AG04449 (cell line): ENCODE measurements at regions not wholly inside any gene's neighbourhood (a gene's known extent, or its start where the extent isn't known, plus 50 kb on each side); places are given as distances from the start of the nearest gene placed in this dataset.
"Not testable (repeated sequence)": the region's sequence is repeated elsewhere in the genome, so short reads cannot be mapped to it uniquely, and the experiment has no call there.

Experiments used
- CTCF ChIA-PET: fragments of 350-600 bp; formaldehyde crosslinking; extraction: SDS; loops from one replicate; lab custom pipeline; 2021; ENCODE audit warnings: antibody characterized with exemption; lab: Yijun Ruan, JAX
- POLR2A ChIA-PET: fragments of 400-600, 350-600 bp; formaldehyde crosslinking; extraction: SDS; loops from one replicate; lab custom pipeline; 2020; ENCODE audit warnings: antibody characterized with exemption, inconsistent platforms; lab: Yijun Ruan, JAX
- DNase-seq: peaks from one replicate; pipeline ENCODE4 v3.0.0-alpha.2; 2010; ENCODE audit warnings: low read depth, low spot score
- H3K4me3 ChIP-seq: 2 replicates; pipeline ENCODE4 v1.5.1; 2011; ENCODE audit warnings: low read depth, mild to moderate bottlenecking, control low read depth, low read length
- TF ChIP-seq, protein P1 (sequence below): IDR thresholded peaks from one replicate; pipeline ENCODE4 v1.5.1; 2011; ENCODE audit warnings: mild to moderate bottlenecking, moderate library complexity, low read length, control low read depth, inconsistent platforms; ENCODE audit not compliant: insufficient read depth; ENCODE audit errors: missing control alignments

DNA sequence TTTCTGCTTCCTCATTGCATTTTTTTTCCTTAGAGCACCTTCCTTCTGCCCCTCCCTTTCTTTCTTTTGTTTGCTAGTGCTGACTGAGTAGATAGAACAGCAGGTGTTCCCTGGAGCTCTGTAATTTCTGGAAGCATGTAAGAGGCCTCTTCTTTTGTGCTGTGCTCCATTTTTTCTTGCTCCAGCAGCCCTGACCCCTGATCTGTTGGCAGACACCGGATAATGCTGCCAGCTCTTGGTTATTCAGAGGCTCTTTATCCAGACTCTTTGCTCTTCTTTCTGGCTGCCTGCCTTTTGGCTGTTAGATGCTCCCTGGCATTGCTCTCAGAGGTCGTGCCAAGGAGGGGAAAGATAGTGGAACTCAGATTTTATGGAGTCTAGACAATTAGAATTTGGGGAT lies 104.4 kb upstream of the RBMS3 start:
- DNase-seq = no peak
- CTCF ChIA-PET = no interaction called here
- TF ChIP-seq, protein P1, sequence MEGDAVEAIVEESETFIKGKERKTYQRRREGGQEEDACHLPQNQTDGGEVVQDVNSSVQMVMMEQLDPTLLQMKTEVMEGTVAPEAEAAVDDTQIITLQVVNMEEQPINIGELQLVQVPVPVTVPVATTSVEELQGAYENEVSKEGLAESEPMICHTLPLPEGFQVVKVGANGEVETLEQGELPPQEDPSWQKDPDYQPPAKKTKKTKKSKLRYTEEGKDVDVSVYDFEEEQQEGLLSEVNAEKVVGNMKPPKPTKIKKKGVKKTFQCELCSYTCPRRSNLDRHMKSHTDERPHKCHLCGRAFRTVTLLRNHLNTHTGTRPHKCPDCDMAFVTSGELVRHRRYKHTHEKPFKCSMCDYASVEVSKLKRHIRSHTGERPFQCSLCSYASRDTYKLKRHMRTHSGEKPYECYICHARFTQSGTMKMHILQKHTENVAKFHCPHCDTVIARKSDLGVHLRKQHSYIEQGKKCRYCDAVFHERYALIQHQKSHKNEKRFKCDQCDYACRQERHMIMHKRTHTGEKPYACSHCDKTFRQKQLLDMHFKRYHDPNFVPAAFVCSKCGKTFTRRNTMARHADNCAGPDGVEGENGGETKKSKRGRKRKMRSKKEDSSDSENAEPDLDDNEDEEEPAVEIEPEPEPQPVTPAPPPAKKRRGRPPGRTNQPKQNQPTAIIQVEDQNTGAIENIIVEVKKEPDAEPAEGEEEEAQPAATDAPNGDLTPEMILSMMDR = no peak
- H3K4me3 ChIP-seq = no peak overlapping the region
- POLR2A ChIA-PET = no interaction called here

DNA sequence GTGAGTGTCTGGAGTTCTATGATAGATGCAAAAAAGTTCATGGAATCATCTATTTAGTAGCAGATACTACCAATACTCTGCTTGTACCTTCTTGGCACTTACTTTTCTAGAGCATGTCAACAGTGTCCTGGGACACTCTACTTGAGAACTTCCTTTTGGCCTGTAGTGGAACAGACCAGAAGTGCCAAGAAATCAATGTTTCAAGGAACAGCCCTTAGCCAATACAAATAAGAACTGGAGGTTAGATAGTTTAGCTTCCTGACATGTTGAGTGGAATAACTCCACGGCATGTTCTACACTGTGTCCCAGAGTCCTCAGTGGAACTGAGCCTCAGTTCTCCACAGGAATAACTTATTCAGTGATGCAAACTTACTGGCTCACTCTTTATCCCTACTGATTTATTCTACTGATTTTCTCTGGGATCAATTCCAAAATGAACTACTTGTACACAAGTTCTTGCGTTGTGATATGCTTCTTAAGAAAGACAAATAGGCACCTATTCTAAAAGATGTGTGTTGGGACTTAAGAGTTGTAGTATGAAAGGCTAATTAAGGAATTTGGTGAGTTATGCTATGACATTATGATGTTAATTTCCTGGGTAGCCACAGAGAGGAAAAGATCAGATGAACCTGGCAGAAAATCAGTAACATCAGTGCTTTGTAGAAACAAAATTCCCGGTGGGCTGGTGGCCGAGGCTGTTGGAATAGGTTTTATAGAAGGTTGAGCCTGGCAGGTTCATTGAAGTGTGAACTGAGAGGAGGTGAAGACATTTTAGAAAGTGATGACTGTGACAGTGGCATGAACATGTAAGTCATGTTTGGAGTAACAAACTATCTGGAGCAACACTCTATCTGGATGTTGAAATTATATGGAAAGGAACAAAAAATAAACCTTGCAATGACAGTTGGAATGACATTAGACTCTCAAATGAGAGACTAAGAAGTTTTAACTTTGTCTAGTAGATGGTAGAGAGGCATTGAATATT lies 101.8 kb upstream of the RBMS3 start:
- TF ChIP-seq, protein P1 = no peak
- H3K4me3 ChIP-seq = no peak overlapping the region
- ChIA-PET CTCF (no interaction called here), POLR2A (no interaction called here)
- no peak for DNase-seq

- POLR2A ChIA-PET = no interaction called here
- TF ChIP-seq, protein P1 = no peak
- DNase-seq = no peak
- no peak overlapping the region for H3K4me3 ChIP-seq
- CTCF ChIA-PET = no interaction called here
These were observed 99.6 kb upstream of the RBMS3 start for GRCh38 chr3:29181149-29181780.

DNA sequence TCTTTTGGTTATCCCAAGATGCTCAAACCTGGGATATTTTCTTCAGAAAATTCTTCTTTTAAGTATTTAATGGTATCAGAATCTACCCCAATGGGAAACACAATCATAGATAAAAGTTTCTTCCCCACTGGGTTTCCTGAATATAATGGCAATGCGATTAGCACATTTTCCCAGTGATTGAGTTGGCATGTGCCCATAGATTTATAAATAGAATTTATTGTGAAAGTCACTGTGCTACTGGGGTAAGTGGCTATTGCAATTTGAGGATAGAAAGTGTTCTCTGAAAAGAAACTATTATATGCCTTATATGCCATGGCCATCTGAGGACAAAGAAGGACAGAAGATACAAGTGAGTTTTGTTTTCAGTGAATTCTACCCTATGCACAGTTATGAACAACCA lies 99.0 kb upstream of the RBMS3 start:
- TF ChIP-seq, protein P1 = no peak
- POLR2A ChIA-PET = no interaction called here
- CTCF ChIA-PET = no interaction called here
- H3K4me3 ChIP-seq = no peak overlapping the region
- no peak for DNase-seq

GRCh38 chr3:29182828-29183227 lies 98.0 kb upstream of the RBMS3 start:
- CTCF ChIA-PET, POLR2A ChIA-PET, H3K4me3 ChIP-seq, DNase-seq: not testable (repeated sequence)

- H3K4me3 ChIP-seq = no peak overlapping the region
- TF ChIP-seq, protein P1 = no peak
- ChIA-PET POLR2A (no interaction called here), CTCF (no interaction called here)
- DNase-seq = no peak
These were observed 97.4 kb upstream of the RBMS3 start for GRCh38 chr3:29183346-29184087.
